A673 (cell line): ENCODE measurements at regions not wholly inside any gene's neighbourhood (a gene's known extent, or its start where the extent isn't known, plus 50 kb on each side); places are given as distances from the start of the nearest gene placed in this dataset.

ENCODE experiments used
- BruUV-seq: library from RNA; stranded (reverse); fragments of 400-500 nt; replicated peaks from 2 replicates; lab custom pipeline; 2021; lab: Mats Ljungman, UMichigan
- CTCF ChIA-PET: fragments of 300-600 bp; sonication (Branson Sonifier 250); formaldehyde crosslinking; loops from one replicate; lab custom pipeline; 2022; ENCODE audit warnings: antibody characterized with exemption; lab: Charles Lee
- POLR2A ChIA-PET: fragments of 300-600 bp; sonication (Branson Sonifier 250); formaldehyde crosslinking; loops from one replicate; lab custom pipeline; 2022; ENCODE audit warnings: antibody characterized with exemption; ENCODE audit not compliant: low non-redundant PET; lab: Charles Lee
- DNase-seq: peaks from one replicate; pipeline ENCODE4 v3.0.0-alpha.2; 2015; ENCODE audit warnings: low spot score
- H3K27ac ChIP-seq: fragments of 200-600 bp; sonication (generic); 2 replicates; pipeline ENCODE4 v1.5.1; 2016; ENCODE audit warnings: mixed run types, low read depth, mild to moderate bottlenecking, mixed read lengths, antibody characterized with exemption, low read length; ENCODE audit not compliant: poor library complexity, severe bottlenecking
- H3K27me3 ChIP-seq: fragments of 200-600 bp; sonication (generic); replicated peaks from 2 replicates; pipeline ENCODE4 v1.6.1; 2017; ENCODE audit warnings: mixed run types, low read depth, mild to moderate bottlenecking, mixed read lengths, antibody characterized with exemption, low read length; ENCODE audit not compliant: insufficient read depth, poor library complexity
- H3K36me3 ChIP-seq: fragments of 200-600 bp; sonication (generic); 2 replicates; pipeline ENCODE4 v1.6.1; 2016; ENCODE audit warnings: mixed run types, mild to moderate bottlenecking, mixed read lengths, antibody characterized with exemption, low read length; ENCODE audit not compliant: insufficient read depth, poor library complexity, severe bottlenecking
- H3K4me1 ChIP-seq: fragments of 200-600 bp; sonication (generic); 2 replicates; pipeline ENCODE4 v1.6.1; 2017; ENCODE audit warnings: mixed run types, mild to moderate bottlenecking, mixed read lengths, antibody characterized with exemption, low read length; ENCODE audit not compliant: insufficient read depth, poor library complexity, severe bottlenecking
- H3K4me3 ChIP-seq: fragments of 200-600 bp; sonication (generic); 2 replicates; pipeline ENCODE4 v1.5.1; 2016; ENCODE audit warnings: low read depth, mixed run types, mild to moderate bottlenecking, mixed read lengths, low read length; ENCODE audit not compliant: poor library complexity, severe bottlenecking
- H3K9me3 ChIP-seq: fragments of 200-600 bp; sonication (generic); 2 replicates; pipeline ENCODE4 v1.6.1; 2016; ENCODE audit warnings: mixed run types, low read depth, mild to moderate bottlenecking, mixed read lengths, antibody characterized with exemption, low read length; ENCODE audit not compliant: poor library complexity, severe bottlenecking
- EZH2 ChIP-seq: fragments of 200-600 bp; sonication (generic); IDR thresholded peaks from 2 replicates; pipeline ENCODE4 v1.6.1; 2017; ENCODE audit warnings: borderline replicate concordance, low read depth, mild to moderate bottlenecking, mixed read lengths, antibody characterized with exemption, low read length; ENCODE audit not compliant: poor library complexity, severe bottlenecking
- intact Hi-C: fragments of 100-400 bp; cut with micrococcal nuclease; formaldehyde crosslinking; loops from one replicate; pipeline ENCODE4 v1.10.0; 2022; ENCODE audit not compliant: unreplicated experiment
- TF ChIP-seq, protein P1 (sequence below): fragments of 300-800, 200-600 bp; sonication (generic); conservative IDR thresholded peaks from 2 replicates; pipeline ENCODE4 v1.5.1; 2017; ENCODE audit warnings: low read depth, mild to moderate bottlenecking, antibody characterized with exemption, low read length, moderate library complexity, mixed read lengths

DNA sequence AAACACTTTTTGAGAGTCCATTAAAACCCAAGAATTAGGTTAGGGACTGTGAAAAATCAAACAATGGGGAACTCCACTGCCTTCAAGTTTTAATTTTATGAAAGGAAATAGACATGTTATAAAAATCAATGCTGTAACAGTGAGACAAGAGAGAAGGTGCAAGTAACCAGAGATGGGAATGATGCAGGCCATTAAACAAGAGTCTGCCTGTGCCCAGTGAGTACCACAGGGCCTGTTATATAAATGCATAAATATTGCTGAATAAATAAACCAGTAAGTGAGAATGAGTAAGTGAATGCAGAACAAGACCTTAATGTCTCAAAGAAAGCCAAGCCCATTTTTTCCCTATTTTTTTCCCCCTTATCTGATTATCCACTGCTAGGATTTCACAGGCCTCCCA is 53.3 kb upstream of the BMP2K start:
- no peak overlapping the region for H3K27ac ChIP-seq
- H3K27me3 ChIP-seq: no peaks in the 10 kb centered on the region
- BruUV-seq: no TSS peak
- H3K36me3 ChIP-seq: no peaks in the 10 kb centered on the region
- DNase-seq: no peak
- H3K4me3 ChIP-seq: no peak overlapping the region
- TF ChIP-seq EZH2: no peak
- TF ChIP-seq, protein P1, sequence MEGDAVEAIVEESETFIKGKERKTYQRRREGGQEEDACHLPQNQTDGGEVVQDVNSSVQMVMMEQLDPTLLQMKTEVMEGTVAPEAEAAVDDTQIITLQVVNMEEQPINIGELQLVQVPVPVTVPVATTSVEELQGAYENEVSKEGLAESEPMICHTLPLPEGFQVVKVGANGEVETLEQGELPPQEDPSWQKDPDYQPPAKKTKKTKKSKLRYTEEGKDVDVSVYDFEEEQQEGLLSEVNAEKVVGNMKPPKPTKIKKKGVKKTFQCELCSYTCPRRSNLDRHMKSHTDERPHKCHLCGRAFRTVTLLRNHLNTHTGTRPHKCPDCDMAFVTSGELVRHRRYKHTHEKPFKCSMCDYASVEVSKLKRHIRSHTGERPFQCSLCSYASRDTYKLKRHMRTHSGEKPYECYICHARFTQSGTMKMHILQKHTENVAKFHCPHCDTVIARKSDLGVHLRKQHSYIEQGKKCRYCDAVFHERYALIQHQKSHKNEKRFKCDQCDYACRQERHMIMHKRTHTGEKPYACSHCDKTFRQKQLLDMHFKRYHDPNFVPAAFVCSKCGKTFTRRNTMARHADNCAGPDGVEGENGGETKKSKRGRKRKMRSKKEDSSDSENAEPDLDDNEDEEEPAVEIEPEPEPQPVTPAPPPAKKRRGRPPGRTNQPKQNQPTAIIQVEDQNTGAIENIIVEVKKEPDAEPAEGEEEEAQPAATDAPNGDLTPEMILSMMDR: no peak
- ChIA-PET POLR2A (no interaction called here), CTCF (no interaction called here)
- H3K4me1 ChIP-seq: no peaks in the 10 kb centered on the region
- intact Hi-C loops: no loop called here
- H3K9me3 ChIP-seq: no peaks in the 10 kb centered on the region
